Activated T-cell treated with anti-CD3 and anti-CD28 coated beads, Interleukin-2, amount 50 U/mL, for 4 hours (primary cell): ENCODE measurements at regions not wholly inside any gene's neighbourhood (a gene's known extent, or its start where the extent isn't known, plus 50 kb on each side); places are given as distances from the start of the nearest gene placed in this dataset.
"Not testable (repeated sequence)": the region's sequence is repeated elsewhere in the genome, so short reads cannot be mapped to it uniquely, and the experiment has no call there.

ENCODE experiments used
- ATAC-seq, 2 donors: fragments of 200-7000 bp; cut with Tn5 transposase; one replicate each; pipeline ENCODE4 v1.10.0; 2021
- DNase-seq: peaks from one replicate; pipeline ENCODE4 v3.0.0-alpha.2; 2020
- H3K27me3 Mint-ChIP-seq: one replicate; pipeline ENCODE4 v1.8.0; 2021; ENCODE audit warnings: low read depth, mixed read lengths
- H3K36me3 Mint-ChIP-seq: one replicate; pipeline ENCODE4 v1.8.0; 2022; ENCODE audit warnings: mixed read lengths; ENCODE audit not compliant: insufficient read depth
- H3K4me1 Mint-ChIP-seq: one replicate; pipeline ENCODE4 v1.8.0; 2021; ENCODE audit warnings: low read depth, mixed read lengths
- H3K4me3 Mint-ChIP-seq: one replicate; pipeline ENCODE4 v1.8.0; 2021; ENCODE audit warnings: mild to moderate bottlenecking, moderate library complexity, mixed read lengths
- H3K9me3 Mint-ChIP-seq: one replicate; pipeline ENCODE4 v1.8.0; 2021; ENCODE audit warnings: mixed read lengths

DNA sequence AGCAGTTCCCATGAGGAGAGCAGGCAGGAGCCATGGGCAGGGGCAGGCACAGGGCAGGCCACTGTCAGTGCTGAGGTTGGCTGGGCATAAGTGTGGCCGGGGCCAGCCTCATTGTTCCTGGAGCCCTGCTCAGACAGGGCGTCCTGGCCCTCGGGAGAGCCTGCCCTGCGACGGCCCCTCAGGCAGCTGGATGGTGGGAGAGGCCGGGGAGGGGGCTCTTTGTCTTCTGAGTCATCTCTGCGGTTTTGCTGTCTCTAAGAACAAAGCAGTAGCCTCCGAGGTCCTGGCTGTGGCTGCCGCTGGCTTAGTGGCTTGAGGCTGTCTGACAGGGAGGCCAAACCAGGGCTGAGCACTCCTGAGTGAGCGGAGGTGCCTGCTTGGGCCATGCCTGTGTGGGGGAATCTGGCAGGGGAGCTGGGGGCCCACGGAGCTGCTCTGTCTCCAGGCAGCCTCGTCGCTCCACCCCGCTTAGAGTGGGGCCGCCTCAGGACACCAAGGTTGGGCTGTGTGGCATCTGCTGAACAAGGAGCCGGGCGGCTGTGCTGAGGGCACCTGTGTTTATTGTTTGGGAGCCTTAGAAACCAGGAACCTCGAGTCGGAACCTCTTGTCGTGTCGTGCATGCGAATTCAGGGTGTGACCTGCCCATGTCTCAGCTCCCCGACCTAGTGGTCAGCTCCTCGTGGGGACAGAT, 4395.7 kb upstream of the TPTE start:
- H3K27me3 Mint-ChIP-seq, H3K9me3 Mint-ChIP-seq, H3K36me3 Mint-ChIP-seq, H3K4me3 Mint-ChIP-seq, ATAC-seq, H3K4me1 Mint-ChIP-seq, DNase-seq: not testable (repeated sequence)

DNA sequence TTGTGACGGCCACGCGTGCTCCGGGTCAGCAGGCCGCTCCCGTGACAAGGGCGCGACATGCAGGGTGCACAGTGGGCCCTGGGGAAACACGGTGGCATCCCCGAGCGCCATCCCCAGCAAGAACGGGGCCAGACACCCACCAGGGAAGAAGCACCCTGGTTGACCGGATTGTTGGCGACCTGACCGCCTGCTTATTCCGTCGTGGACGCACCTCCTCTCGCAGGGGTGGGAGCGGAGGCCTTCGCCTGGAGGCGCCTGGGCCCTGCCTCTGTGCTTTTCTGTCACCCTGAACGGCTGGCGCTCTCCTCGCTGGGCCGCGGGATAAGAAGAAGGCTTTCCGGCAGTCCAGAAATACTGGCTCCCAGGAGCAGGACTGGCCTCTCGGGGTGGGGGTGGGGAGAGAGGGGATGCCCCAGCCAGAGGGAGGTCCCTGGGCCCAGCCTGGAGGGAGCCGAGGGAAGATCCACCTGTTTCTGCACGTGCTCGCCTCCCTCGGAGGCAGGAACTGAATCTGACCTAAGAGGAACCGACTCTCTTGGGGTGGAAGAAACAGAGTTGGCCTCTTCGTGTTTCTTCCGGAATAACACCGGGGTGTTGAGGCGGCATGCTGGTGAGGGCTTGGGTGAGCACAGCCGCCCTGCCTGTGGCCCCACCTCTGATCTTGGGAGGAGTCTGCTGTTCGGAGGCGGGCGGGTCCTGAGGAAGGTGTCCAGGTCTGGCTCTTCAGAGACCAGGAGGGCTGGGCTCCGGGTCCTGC, 4394.2 kb upstream of the TPTE start:
- not testable (repeated sequence) for DNase-seq, H3K9me3 Mint-ChIP-seq, H3K27me3 Mint-ChIP-seq, H3K4me3 Mint-ChIP-seq, H3K4me1 Mint-ChIP-seq, H3K36me3 Mint-ChIP-seq
- ATAC-seq, result peak; percentile 55 to 74

DNA sequence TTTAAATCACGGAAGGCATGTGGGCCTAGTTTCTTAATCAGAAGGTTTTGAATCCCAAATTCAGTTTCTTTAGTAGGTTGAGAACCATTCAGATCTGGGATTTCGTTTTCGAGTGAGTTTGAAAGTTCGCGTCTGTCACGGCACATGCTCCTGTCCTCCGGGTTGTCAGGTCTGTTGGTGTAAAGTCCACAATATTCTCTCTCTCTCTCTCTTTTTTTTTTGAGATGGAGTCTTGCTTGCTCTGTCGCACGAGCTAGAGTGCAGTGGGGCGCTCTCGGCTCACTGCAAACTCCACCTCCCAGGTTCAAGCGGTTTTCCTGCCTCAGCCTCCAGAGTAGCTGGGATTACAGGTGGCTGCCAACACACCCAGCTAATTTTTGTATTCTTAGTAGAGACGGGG, 4390.6 kb upstream of the TPTE start:
- H3K36me3 Mint-ChIP-seq, ATAC-seq, DNase-seq, H3K4me3 Mint-ChIP-seq, H3K4me1 Mint-ChIP-seq, H3K27me3 Mint-ChIP-seq, H3K9me3 Mint-ChIP-seq: not testable (repeated sequence)

DNA sequence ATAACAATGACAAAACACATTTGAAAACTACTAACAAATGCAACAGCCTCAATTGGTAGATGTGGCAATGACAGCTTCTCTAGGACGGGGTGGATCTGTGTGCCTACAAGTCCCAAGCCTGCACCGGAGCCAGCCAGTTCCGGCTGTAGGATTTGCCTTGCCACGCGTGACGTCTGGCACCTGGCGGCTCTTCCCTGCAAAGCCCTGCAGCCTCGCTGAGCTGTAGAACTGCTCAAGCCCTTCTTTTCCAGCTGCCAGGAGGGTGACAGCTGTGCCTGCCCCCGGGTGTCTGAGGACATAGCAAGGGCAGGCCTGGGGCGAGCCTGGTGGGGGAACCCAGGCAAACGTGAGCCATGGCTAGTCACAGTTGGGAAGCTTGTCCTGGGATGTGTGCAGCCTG, 4388.0 kb upstream of the TPTE start:
- not testable (repeated sequence) for H3K27me3 Mint-ChIP-seq, H3K9me3 Mint-ChIP-seq, ATAC-seq

DNA sequence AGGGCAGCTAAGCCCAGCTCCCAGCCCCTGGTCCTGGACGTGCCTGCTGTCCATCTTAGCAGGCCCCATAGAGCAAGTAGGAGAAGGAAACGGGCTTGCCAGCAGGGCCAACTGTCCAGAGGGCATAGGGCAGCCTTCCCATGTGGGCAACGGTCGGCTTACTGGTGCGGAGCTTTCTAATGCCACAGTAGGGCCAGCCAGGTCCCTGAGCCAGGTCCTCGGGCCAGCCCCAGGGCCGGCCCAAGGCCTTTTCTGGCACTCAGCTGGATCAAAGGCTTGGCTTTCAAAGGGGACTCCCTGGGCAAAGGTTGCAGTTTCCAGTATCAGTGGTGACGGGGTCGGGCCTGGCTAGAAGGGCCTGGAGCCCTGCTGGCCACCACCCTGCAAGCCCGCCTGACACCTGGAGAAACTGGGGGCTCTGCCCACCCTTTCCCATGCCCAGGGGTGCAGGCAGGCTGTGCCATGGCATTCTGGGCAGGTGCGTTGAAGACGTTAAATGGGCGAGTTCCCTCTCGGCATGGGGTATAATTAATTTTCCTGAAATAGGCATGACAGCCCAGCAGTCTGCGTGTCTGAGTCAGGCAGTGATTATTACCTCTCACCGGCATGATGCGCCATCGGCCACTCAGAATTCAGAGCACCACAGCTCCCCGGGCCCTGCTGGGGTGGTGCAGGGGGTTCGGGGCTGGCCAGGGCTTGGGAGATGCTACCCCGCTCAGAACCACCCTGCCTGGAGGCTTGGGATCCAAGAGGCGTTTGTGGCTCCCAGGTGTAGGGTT, 4387.3 kb upstream of the TPTE start:
- not testable (repeated sequence) for H3K9me3 Mint-ChIP-seq

More for the DNA sequence above, 4388.0 kb upstream of the TPTE start:
- not testable (repeated sequence) for H3K4me3 Mint-ChIP-seq, H3K4me1 Mint-ChIP-seq, H3K36me3 Mint-ChIP-seq, DNase-seq

DNA sequence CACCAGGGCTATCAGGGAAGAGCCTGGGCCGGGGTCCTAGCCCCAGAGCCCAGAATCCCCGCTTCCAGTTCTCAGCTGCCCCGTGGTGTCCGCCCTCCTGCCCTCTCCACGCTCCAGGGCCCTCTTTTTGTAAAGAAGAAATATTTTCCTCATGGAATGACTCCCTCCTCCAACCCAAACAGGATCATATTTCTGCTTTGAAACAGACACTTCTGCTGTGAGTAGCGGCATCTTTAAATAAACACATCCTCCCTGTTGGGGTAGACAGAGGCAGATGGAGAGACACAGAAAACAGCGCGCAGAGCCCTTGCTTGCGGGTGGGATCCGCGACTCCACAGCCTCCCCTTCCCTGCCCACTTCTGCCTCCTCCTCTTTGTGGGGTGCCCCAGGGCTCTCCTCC, 4384.7 kb upstream of the TPTE start:
- not testable (repeated sequence) for H3K4me3 Mint-ChIP-seq, DNase-seq, H3K36me3 Mint-ChIP-seq, H3K9me3 Mint-ChIP-seq, H3K27me3 Mint-ChIP-seq, H3K4me1 Mint-ChIP-seq, ATAC-seq

More for the DNA sequence above, 4387.3 kb upstream of the TPTE start:
- not testable (repeated sequence) for H3K4me1 Mint-ChIP-seq, ATAC-seq, H3K4me3 Mint-ChIP-seq, DNase-seq, H3K27me3 Mint-ChIP-seq, H3K36me3 Mint-ChIP-seq

DNA sequence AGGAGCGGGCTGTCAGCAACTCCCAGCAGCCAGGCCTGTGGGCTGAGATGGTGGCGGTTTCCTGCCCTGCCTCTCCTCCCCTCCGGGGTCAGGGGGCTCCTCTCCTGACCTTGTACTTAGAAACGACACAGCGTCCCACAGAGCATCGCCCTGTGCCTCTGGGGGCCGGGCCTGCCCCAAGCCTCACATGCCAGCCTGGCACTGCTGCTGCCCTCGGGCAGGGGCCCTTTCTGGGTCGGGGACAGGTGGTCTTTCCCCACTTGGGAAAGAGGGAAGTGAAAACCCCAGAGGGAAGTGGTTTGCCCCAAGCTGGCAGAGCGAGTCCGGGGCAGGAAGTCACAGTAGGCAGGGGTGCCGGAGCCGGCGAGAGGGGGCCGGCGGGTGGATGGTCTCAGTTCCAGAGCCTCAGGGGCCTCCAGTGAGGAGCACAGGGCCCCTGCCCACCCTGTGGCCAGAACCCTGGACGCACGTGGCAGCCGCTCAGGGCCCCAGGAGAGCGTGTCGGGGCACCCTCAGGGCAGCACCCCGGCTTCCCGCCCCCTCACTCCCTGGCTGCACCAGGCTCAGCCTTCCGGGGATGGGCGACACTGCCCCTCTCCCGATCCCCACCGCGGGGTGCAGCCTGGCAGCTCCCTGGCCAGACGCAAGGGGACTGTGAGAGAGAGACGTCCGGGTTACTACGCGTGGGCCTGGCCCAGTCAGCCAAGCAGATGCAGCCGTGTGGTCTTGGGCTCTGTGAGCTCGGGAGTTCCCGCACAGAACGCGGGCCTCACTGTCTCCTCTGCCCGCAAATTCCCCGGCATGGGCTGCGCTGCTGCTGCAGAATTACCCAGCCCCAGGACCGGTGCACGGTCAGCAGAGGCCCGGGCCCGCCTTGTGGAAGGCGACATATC, 4382.9 kb upstream of the TPTE start:
- not testable (repeated sequence) for H3K9me3 Mint-ChIP-seq
- peak; percentile 65 to 68 for ATAC-seq

DNA sequence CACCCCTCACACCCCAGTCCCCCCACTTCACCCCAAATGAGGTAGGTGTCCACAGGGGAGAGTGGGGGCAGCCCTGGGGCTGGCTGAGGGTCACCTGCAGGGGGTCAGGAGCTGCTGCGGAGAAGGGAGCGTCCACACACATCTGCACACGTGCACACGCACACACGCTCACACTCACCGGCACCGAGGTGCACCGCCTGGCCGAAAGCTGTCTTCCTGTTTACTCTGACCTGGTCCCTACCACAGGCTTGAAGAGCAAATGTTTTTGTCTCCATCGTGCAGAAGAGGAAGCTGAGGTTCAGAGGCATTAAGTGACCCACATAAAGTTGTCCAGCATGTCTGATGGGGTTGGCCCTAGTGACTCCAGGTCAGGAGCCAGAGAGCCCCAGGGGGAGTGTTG, 4382.1 kb upstream of the TPTE start:
- not testable (repeated sequence) for H3K9me3 Mint-ChIP-seq, ATAC-seq, DNase-seq, H3K4me3 Mint-ChIP-seq, H3K36me3 Mint-ChIP-seq, H3K27me3 Mint-ChIP-seq, H3K4me1 Mint-ChIP-seq

More for the DNA sequence above, 4382.9 kb upstream of the TPTE start:
- H3K4me3 Mint-ChIP-seq, H3K27me3 Mint-ChIP-seq, DNase-seq, H3K4me1 Mint-ChIP-seq, H3K36me3 Mint-ChIP-seq: not testable (repeated sequence)

DNA sequence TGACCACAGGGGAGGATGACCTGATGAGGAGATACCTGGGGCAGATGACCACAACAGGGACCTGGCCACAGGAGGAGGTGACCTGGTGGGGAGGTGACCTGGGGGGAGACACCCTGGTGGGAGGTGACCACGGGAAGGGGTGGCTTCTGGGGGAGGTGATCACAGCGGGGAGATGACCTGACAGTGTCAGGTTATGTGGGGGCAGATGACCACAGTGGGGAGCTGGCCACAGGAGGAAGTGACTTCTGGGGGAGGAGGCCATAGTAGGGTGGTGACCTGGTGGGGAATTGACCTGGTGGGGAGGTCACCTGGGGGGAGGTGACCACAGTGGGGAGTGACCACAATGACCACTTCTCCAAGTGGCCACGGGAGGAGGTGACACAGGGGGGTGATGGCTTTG, 4381.5 kb upstream of the TPTE start:
- not testable (repeated sequence) for H3K27me3 Mint-ChIP-seq, ATAC-seq

DNA sequence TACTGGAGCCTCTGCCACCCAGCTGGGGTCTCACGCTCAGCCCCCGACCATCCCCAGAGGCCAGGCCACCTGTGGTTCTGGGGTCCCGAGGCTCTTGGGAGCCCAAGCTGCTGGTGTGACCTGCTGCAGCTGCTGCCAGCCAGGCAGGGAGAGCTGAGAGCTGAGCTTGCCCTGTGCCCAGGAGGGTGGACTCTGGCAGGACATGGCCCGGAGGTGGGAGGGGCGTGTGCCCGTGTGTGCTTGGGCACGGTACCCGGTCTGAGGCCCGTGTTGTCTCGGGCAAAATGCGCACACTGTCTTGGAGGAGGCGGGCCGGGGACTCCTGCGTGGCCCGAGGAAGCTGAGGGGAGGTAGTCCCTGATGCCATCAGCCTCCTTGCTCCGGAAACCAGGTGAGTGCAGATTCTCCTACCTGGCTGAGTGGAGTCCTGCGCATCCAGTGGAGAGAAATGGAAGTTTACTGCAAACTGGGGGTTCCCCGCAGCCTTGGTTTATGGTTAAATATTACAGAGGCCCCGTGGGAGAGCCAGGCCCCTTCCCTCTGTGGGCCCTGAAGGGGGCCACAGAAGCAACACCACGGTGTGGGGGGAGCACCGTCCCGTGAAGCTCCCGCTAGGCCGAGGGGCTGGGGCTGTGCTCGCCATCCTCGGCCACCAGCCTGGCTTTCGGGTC, 4380.8 kb upstream of the TPTE start:
- H3K4me3 Mint-ChIP-seq, H3K27me3 Mint-ChIP-seq, H3K36me3 Mint-ChIP-seq, DNase-seq, ATAC-seq, H3K9me3 Mint-ChIP-seq, H3K4me1 Mint-ChIP-seq: not testable (repeated sequence)

More for the DNA sequence above, 4381.5 kb upstream of the TPTE start:
- not testable (repeated sequence) for H3K36me3 Mint-ChIP-seq, H3K4me1 Mint-ChIP-seq, DNase-seq, H3K4me3 Mint-ChIP-seq, H3K9me3 Mint-ChIP-seq

DNA sequence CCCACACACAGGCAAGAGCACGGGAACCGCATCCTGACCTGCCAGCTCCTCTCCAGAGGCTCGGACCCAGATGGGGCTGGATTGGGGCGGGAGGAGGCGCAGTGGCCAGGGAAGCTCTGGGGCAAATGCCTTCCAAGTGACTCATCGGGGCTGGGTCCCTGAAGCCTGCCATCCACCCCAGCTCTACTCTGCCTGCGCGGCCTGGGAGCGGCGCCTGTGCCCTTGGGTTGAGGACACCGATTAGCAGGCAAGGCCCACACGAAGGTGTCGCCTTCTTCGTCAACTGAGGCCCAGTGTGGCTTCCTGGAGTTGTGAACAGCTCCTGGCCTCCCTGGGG, 4380.3 kb upstream of the TPTE start:
- H3K4me3 Mint-ChIP-seq, H3K9me3 Mint-ChIP-seq, H3K36me3 Mint-ChIP-seq, H3K27me3 Mint-ChIP-seq, H3K4me1 Mint-ChIP-seq, ATAC-seq, DNase-seq: not testable (repeated sequence)

DNA sequence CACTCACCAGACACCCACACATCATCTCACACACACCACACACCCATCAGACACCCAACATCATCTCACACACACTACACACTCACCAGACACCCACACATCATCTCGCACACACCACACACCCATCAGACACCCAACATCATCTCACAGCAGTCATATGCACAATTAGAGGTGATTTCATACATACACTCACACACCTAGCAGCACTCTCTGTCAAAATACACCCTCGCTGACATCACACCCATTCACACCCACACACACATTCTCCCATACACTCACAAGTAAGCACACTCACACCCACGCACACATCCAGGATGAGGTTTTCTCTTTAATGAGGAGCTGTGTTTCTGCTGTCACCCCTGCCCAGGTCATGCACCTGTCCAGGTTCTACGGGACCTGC, 4368.2 kb upstream of the TPTE start:
- H3K27me3 Mint-ChIP-seq, ATAC-seq, H3K9me3 Mint-ChIP-seq, H3K4me1 Mint-ChIP-seq, DNase-seq, H3K4me3 Mint-ChIP-seq, H3K36me3 Mint-ChIP-seq: not testable (repeated sequence)

DNA sequence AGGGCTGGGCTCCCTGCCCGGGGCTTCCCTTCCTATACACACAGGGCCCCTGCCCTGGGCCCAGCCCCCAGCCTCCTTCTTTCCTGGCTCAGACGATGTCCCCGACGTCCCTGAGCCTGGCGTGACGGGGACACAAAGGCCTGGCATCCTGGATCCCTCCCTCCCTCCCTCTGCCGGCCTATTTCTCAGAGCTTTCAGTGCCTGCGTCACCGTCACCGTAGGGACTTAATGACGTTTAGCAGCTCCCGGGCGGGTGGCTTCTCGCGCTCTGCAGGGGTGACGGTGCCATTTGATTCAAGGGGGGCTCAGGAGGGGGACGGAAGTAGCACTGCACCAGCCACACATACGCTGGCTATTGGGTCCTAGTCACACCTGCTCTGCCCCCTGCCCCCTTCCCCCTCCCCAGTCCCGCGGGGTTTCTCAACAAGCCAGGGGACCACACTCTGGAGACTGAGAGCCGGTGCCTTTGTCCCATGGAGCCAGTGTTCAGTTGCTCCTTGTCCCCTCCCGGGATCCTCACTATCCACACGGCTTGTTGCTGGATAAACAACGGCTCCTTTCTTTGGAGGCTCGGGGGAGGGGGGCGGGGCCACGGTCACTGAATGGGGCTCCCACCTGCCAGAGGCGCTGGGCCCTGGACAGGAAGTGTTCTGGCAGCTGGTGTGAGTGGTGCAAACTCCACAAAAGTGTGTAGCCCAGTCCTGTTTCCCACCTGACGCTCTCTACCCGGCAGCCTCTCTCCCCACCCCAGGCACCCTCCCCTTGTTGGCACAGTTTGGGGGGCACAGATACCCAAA, 4366.7 kb upstream of the TPTE start:
- not testable (repeated sequence) for H3K4me1 Mint-ChIP-seq, H3K9me3 Mint-ChIP-seq, H3K36me3 Mint-ChIP-seq, DNase-seq, H3K27me3 Mint-ChIP-seq, H3K4me3 Mint-ChIP-seq
- peak; percentile 66 to 73 for ATAC-seq
